ENCODE measurements at regions not wholly inside any gene's neighbourhood (a gene's known extent, or its start where the extent isn't known, plus 50 kb on each side); places are given as distances from the start of the nearest gene placed in this dataset.

GRCh38 chr5:94081088-94081487 lies 339.7 kb upstream of the POU5F2 start:
- WGBS (ENCODE audit: missing lambda C conversion rate): 85% methylated on average over 1 of the region's 1 CpG
- ATAC-seq (no peak), FAIRE-seq (no peak), DNase-seq (ENCODE audit: low read depth in 1 of 2, low spot score in 1 of 2) (no peak)
- no peaks in the 10 kb centered on the region for H3K4me1 ChIP-seq
- H3K9me3 ChIP-seq: no peaks in the 10 kb centered on the region
- ChIA-PET CTCF (no interaction called here), POLR2A (no interaction called here)
- H3K27ac ChIP-seq: no peak overlapping the region
- no peak overlapping the region for H3K4me2 ChIP-seq
- no peak overlapping the region for H3K4me3 ChIP-seq
- TF ChIP-seq USF2 (IDR thresholded peaks at IDR 0.05): no peak
- no peak for TF ChIP-seq JUNB (IDR thresholded peaks at IDR 0.05)
- TF ChIP-seq CBX2 (IDR thresholded peaks at IDR 0.05; ENCODE audit: borderline replicate concordance, low read depth): no peak
- no peak for TF ChIP-seq FOSL2 (IDR thresholded peaks at IDR 0.05)
- TF ChIP-seq FOSL2 (CRISPR knock-in tag; IDR thresholded peaks at IDR 0.05): no peak
- no peak for TF ChIP-seq RAD21 (conservative IDR thresholded peaks at IDR 0.05 in 1 of 2, IDR thresholded peaks at IDR 0.05 in 1 of 2)
- no peak for TF ChIP-seq ZFP36 (IDR thresholded peaks at IDR 0.05; ENCODE audit: borderline replicate concordance, partially characterized antibody)
- no peak for TF ChIP-seq MAZ (IDR thresholded peaks at IDR 0.05; ENCODE audit: borderline replicate concordance, low read depth, low read length)
- no peak for TF ChIP-seq BHLHE40 (IDR thresholded peaks at IDR 0.05; ENCODE audit: low read depth, low read length)
- no peak for TF ChIP-seq ZNF302 (CRISPR knock-in tag; IDR thresholded peaks at IDR 0.05)
- no peak for TF ChIP-seq MAX (IDR thresholded peaks at IDR 0.05)
- TF ChIP-seq CHD2 (IDR thresholded peaks at IDR 0.05; ENCODE audit: low read length, partially characterized antibody): no peak
- TF ChIP-seq EP300 (IDR thresholded peaks at IDR 0.05): no peak
- no peak for TF ChIP-seq EHF (CRISPR knock-in tag; IDR thresholded peaks at IDR 0.05)
- TF ChIP-seq HDAC2 (IDR thresholded peaks at IDR 0.05): no peak
- TF ChIP-seq KDM1A (IDR thresholded peaks at IDR 0.05; ENCODE audit: low read depth): no peak
- TF ChIP-seq CTCF (IDR thresholded peaks at IDR 0.05): no peak
- no peak for TF ChIP-seq HMGXB4 (CRISPR knock-in tag; IDR thresholded peaks at IDR 0.05; ENCODE audit: borderline replicate concordance)

GRCh38 chr5:94080390-94080789 lies 339.0 kb upstream of the POU5F2 start:
- 64% methylated on average over 3 of the region's 3 CpGs for WGBS (ENCODE audit: missing lambda C conversion rate)
- FAIRE-seq: no peak

More at GRCh38 chr5:94080390-94080789, 339.0 kb upstream of the POU5F2 start:
- Histone ChIP-seq H3K4me3 (no peak overlapping the region), H3K9me3 (no peaks in the 10 kb centered on the region), H3K4me2 (no peak overlapping the region), H3K4me1 (no peaks in the 10 kb centered on the region), H3K27ac (no peak overlapping the region)
- TF ChIP-seq FOSL2 (IDR thresholded peaks at IDR 0.05) (no peak), FOSL2 (CRISPR knock-in tag; IDR thresholded peaks at IDR 0.05) (no peak), REST (IDR thresholded peaks at IDR 0.05) (no peak), RAD21 (conservative IDR thresholded peaks at IDR 0.05 in 1 of 2, IDR thresholded peaks at IDR 0.05 in 1 of 2) (no peak), MAFK (IDR thresholded peaks at IDR 0.05; ENCODE audit: partially characterized antibody) (no peak), HOXB5 (CRISPR knock-in tag; IDR thresholded peaks at IDR 0.05) (no peak), FOSB (CRISPR knock-in tag; IDR thresholded peaks at IDR 0.05) (no peak), CBX2 (IDR thresholded peaks at IDR 0.05; ENCODE audit: borderline replicate concordance, low read depth) (no peak), ZSCAN20 (CRISPR knock-in tag; IDR thresholded peaks at IDR 0.05) (no peak), PHF8 (IDR thresholded peaks at IDR 0.05; ENCODE audit: borderline replicate concordance, low read depth) (no peak), POLR2A (IDR thresholded peaks at IDR 0.05; ENCODE audit: low read length) (no peak), HES2 (IDR thresholded peaks at IDR 0.05) (no peak), NFE2L2 (conservative IDR thresholded peaks at IDR 0.05; ENCODE audit: low read length) (no peak), FOXS1 (CRISPR knock-in tag; IDR thresholded peaks at IDR 0.05) (no peak)
- ATAC-seq (no peak), DNase-seq (ENCODE audit: low read depth in 1 of 2, low spot score in 1 of 2) (no peak)
- CTCF ChIA-PET: no interaction called here
- POLR2A ChIA-PET: no interaction called here
